Smooth muscle cell (in vitro differentiated cells): ENCODE measurements at regions not wholly inside any gene's neighbourhood (a gene's known extent, or its start where the extent isn't known, plus 50 kb on each side); places are given as distances from the start of the nearest gene placed in this dataset.

ENCODE experiments used
- DNase-seq: peaks from one replicate; lab custom pipeline; 2025; ENCODE audit not compliant: unreplicated experiment; lab: John Stamatoyannopoulos, UW
- H2AFZ ChIP-seq: fragments of 200-600 bp; sonication (generic); 2 replicates; pipeline ENCODE4 v1.6.0; 2016; ENCODE audit warnings: antibody characterized with exemption, low read depth, mild to moderate bottlenecking
- H3F3A ChIP-seq: fragments of 200-600 bp; sonication (generic); 2 replicates; pipeline ENCODE4 v1.6.0; 2017; ENCODE audit warnings: antibody characterized with exemption, low read depth
- H3K27ac ChIP-seq: fragments of 200-600 bp; sonication (generic); 2 replicates; pipeline ENCODE4 v1.5.1; 2016; ENCODE audit warnings: low read depth, mild to moderate bottlenecking
- H3K27me3 ChIP-seq: fragments of 200-600 bp; sonication (generic); 2 replicates; pipeline ENCODE4 v1.6.1; 2016; ENCODE audit warnings: low read depth, mild to moderate bottlenecking
- H3K36me3 ChIP-seq: fragments of 200-600 bp; sonication (generic); 2 replicates; pipeline ENCODE4 v1.5.1; 2016; ENCODE audit warnings: low read depth
- H3K4me1 ChIP-seq: fragments of 200-600 bp; sonication (generic); 2 replicates; pipeline ENCODE4 v1.5.1; 2016; ENCODE audit warnings: low read depth
- H3K4me2 ChIP-seq: fragments of 200-600 bp; sonication (generic); 2 replicates; pipeline ENCODE4 v1.6.0; 2016; ENCODE audit warnings: mild to moderate bottlenecking
- H3K4me3 ChIP-seq: fragments of 200-600 bp; sonication (generic); 2 replicates; pipeline ENCODE4 v1.5.1; 2016; ENCODE audit warnings: mild to moderate bottlenecking
- H3K79me2 ChIP-seq: fragments of 200-600 bp; sonication (generic); 2 replicates; pipeline ENCODE4 v1.6.0; 2016; ENCODE audit warnings: low read depth, mild to moderate bottlenecking
- H3K9ac ChIP-seq: fragments of 200-600 bp; sonication (generic); 2 replicates; pipeline ENCODE4 v1.6.0; 2016; ENCODE audit warnings: low read depth
- H3K9me3 ChIP-seq: fragments of 200-600 bp; sonication (generic); replicated peaks from 2 replicates; pipeline ENCODE4 v1.5.1; 2016; ENCODE audit warnings: low read depth
- H4K20me1 ChIP-seq: fragments of 200-600 bp; sonication (generic); 2 replicates; pipeline ENCODE4 v1.6.0; 2016; ENCODE audit warnings: low read depth
- CTCF ChIP-seq: fragments of 200-600 bp; sonication (generic); IDR thresholded peaks from 2 replicates; pipeline ENCODE4 v1.5.1; 2017; ENCODE audit warnings: borderline replicate concordance, mild to moderate bottlenecking, antibody characterized with exemption; ENCODE audit not compliant: insufficient read depth, poor library complexity, severe bottlenecking
- WGBS: methylation state at CpG from one replicate; pipeline ENCODE4 v1.1.7; 2016; ENCODE audit warnings: low lambda C conversion rate; 5-methylcytosine and 5-hydroxymethylcytosine counted together

DNA sequence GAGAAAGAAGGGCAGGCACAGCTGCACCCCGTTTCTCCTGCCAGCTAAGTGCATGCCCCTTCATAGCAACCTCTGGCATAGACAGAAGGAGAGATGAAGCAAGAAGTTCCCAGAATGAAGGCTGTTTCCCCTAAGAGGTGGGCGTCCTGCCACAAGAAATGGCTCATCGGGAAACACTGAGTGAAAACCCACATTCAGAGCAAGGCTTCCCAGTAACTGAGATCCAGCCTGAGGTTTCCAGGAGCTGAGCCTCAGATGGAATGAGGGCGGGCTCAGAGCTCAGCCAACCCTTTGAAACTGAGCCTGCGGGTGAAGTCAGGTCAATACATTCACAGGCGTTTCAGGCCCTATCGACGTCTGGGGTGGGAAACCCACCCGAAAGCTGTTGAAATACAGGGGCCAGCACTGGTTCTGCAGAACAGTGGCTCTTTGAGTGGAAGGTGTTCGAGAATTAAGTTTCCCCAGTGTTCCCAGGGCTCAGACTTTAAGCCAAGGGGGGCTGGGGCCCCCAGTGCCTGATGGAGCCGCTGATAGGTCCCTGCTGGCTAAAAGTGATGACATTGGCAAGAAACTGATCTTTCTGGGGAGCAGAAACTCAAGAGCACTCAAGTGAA, 510.2 kb downstream of the RPS24 start:
- H3K36me3 ChIP-seq = no peaks in the 10 kb centered on the region
- H3K27ac ChIP-seq = peak overlapping the region; percentile 79
- no peak for TF ChIP-seq CTCF
- H3K4me1 ChIP-seq = peaks cover 10% of the 10 kb centered on the region
- H3K9me3 ChIP-seq = no peaks in the 10 kb centered on the region
- H3K4me3 ChIP-seq = no peak overlapping the region
- H2AFZ ChIP-seq = no peak overlapping the region
- H4K20me1 ChIP-seq = no peaks in the 10 kb centered on the region
- no peak for DNase-seq
- H3K27me3 ChIP-seq = no peaks in the 10 kb centered on the region
- WGBS = 36% methylated on average over 11 of the region's 11 CpGs
- peak overlapping the region; percentile 65 for H3K4me2 ChIP-seq
- peak overlapping the region; percentile 20 for H3K9ac ChIP-seq
- H3K79me2 ChIP-seq = no peaks in the 10 kb centered on the region
- peaks cover 6% of the 10 kb centered on the region for H3F3A ChIP-seq

DNA sequence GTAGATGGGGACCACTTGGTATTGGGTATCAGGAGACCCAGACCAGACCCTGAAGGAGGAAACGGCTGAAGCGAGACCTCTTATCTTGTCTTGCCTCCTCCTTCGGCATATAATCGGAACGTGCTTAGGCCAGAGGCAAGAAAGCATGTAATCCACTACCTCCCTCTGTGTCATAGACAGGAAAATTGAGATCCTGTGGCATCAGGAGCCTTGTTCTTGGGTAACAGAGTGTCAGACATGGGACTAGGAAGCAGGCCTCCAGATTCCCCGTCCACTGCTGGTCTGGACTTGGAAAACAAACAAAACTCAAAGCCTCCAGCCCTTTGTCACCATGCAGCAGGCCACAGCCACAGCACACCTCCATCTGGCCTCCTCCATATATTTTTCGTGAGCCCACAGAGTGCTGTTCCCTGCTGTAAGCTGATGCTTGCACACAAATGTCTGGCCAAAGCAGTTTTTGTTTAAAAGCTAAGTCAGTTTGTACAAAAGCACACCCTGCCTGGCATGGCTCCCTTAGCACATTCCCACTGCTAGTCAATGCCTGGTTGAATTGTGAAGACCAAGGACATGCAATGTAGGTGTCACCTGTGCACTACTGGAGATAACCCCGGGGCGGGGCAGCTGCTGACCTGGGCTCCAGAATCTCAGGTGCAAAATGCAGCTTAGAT, 510.9 kb downstream of the RPS24 start:
- Histone ChIP-seq H3K36me3 (no peaks in the 10 kb centered on the region), H3K4me1 (peaks cover 10% of the 10 kb centered on the region), H3F3A (peaks cover 6% of the 10 kb centered on the region), H3K9me3 (no peaks in the 10 kb centered on the region), H3K4me2 (peak overlapping the region; percentile 51), H2AFZ (no peak overlapping the region), H3K79me2 (no peaks in the 10 kb centered on the region), H3K27ac (peak overlapping the region; percentile 79), H4K20me1 (no peaks in the 10 kb centered on the region), H3K9ac (no peak overlapping the region), H3K4me3 (no peak overlapping the region), H3K27me3 (no peaks in the 10 kb centered on the region)
- 43% methylated on average over 9 of the region's 9 CpGs for WGBS
- no peak for DNase-seq
- no peak for TF ChIP-seq CTCF

DNA sequence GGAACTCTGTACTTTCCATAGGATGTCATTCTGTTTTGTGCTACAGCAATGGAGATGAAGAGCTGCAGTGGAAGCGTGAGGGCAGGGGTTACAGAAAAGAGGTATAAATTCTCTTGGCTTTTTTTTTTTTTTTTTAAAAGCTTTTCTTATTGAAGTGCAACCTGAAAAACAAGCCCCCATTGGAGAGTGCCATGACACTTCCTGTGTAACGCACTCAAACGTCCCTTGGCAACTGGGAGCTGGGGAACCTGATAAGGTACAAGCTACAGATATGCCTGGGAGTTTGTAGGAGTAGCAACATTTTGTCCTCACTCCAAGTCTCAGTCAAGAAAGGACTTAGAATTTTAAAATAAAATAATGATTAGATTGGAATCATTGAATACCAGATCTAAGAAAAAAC, 512.1 kb downstream of the RPS24 start:
- Histone ChIP-seq H3F3A (peaks cover 6% of the 10 kb centered on the region), H3K4me1 (peaks cover 11% of the 10 kb centered on the region), H3K27ac (no peak overlapping the region), H4K20me1 (no peaks in the 10 kb centered on the region), H3K9me3 (no peaks in the 10 kb centered on the region), H3K9ac (no peak overlapping the region), H2AFZ (no peak overlapping the region), H3K36me3 (no peaks in the 10 kb centered on the region), H3K27me3 (no peaks in the 10 kb centered on the region), H3K79me2 (no peaks in the 10 kb centered on the region), H3K4me3 (no peak overlapping the region), H3K4me2 (no peak overlapping the region)
- no peak for TF ChIP-seq CTCF
- no peak for DNase-seq
- 87% methylated on average over 3 of the region's 3 CpGs for WGBS

- Histone ChIP-seq H3K27me3 (no peaks in the 10 kb centered on the region), H4K20me1 (no peaks in the 10 kb centered on the region), H2AFZ (no peak overlapping the region), H3K9ac (no peak overlapping the region), H3K4me1 (peaks cover 23% of the 10 kb centered on the region), H3K9me3 (no peaks in the 10 kb centered on the region), H3K36me3 (no peaks in the 10 kb centered on the region), H3F3A (peaks cover 6% of the 10 kb centered on the region), H3K4me3 (no peak overlapping the region), H3K4me2 (no peak overlapping the region), H3K79me2 (no peaks in the 10 kb centered on the region), H3K27ac (no peak overlapping the region)
- WGBS = 88% methylated on average over 6 of the region's 6 CpGs
- no peak for TF ChIP-seq CTCF
- no peak for DNase-seq
These were observed 513.7 kb downstream of the RPS24 start for GRCh38 chr10:78547397-78547796.
